BLaER1 (cell line): ENCODE measurements at regions not wholly inside any gene's neighbourhood (a gene's known extent, or its start where the extent isn't known, plus 50 kb on each side); places are given as distances from the start of the nearest gene placed in this dataset.

Source experiments
- H3K27ac ChIP-seq: shearing (Covaris generic); formaldehyde crosslinking; 2 replicates; pipeline ENCODE4 v1.8.1; 2022
- H3K27me3 ChIP-seq: shearing (Covaris generic); formaldehyde crosslinking; 2 replicates; pipeline ENCODE4 v1.8.1; 2022
- H3K36me3 ChIP-seq: shearing (Covaris generic); formaldehyde crosslinking; 2 replicates; pipeline ENCODE4 v1.8.1; 2022
- H3K4me1 ChIP-seq: shearing (Covaris generic); formaldehyde crosslinking; 2 replicates; pipeline ENCODE4 v1.8.1; 2022
- H3K4me2 ChIP-seq: shearing (Covaris generic); formaldehyde crosslinking; 2 replicates; pipeline ENCODE4 v1.8.1; 2022
- H3K4me3 ChIP-seq: shearing (Covaris generic); formaldehyde crosslinking; 2 replicates; pipeline ENCODE4 v1.8.1; 2022
- H3K9ac ChIP-seq: shearing (Covaris generic); formaldehyde crosslinking; 2 replicates; pipeline ENCODE4 v1.8.1; 2022
- H3K9me3 ChIP-seq: shearing (Covaris generic); formaldehyde crosslinking; 2 replicates; pipeline ENCODE4 v1.8.1; 2022
- H4K20me1 ChIP-seq: shearing (Covaris generic); formaldehyde crosslinking; 2 replicates; pipeline ENCODE4 v1.8.1; 2022
- Cebpa-rat ChIP-seq: shearing (Covaris generic); IDR thresholded peaks from 2 replicates; pipeline ENCODE4 v1.8.1; 2022

GRCh38 chr4:124947622-124948265 lies 235.2 kb upstream of the ANKRD50 start:
- Histone ChIP-seq H3K4me2 (no peak overlapping the region), H3K9ac (no peak overlapping the region), H3K4me1 (no peaks in the 10 kb centered on the region), H3K27me3 (no peaks in the 10 kb centered on the region), H3K9me3 (no peaks in the 10 kb centered on the region), H3K27ac (no peak overlapping the region), H4K20me1 (no peaks in the 10 kb centered on the region), H3K36me3 (no peaks in the 10 kb centered on the region), H3K4me3 (no peak overlapping the region)
- TF ChIP-seq Cebpa-rat: no peak

- no peak for TF ChIP-seq Cebpa-rat
- H4K20me1 ChIP-seq: no peaks in the 10 kb centered on the region
- no peak overlapping the region for H3K4me2 ChIP-seq
- no peaks in the 10 kb centered on the region for H3K9me3 ChIP-seq
- no peaks in the 10 kb centered on the region for H3K27me3 ChIP-seq
- H3K4me1 ChIP-seq: no peaks in the 10 kb centered on the region
- H3K36me3 ChIP-seq: no peaks in the 10 kb centered on the region
- no peak overlapping the region for H3K27ac ChIP-seq
- no peak overlapping the region for H3K9ac ChIP-seq
- H3K4me3 ChIP-seq: no peak overlapping the region
Measured at GRCh38 chr4:124946696-124947095, 234.2 kb upstream of the ANKRD50 start.

DNA sequence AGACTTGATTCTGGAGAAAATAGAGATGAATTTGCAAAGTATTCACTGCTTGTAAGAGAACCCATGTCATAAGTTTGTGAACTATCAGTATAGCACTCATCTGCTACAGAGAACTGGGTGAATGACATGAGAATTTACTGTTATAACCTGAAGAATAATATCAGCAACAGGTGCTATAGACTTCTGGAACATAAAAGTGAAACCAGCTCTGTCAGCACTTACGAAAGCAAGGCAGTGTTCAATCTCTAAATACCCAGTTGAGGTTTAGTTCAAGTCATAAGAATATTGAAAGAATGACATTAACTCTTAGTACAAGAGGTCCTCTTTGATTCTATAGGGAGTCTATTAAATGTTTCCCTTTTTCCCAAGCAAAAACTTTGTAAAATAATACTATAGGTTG lies 232.9 kb upstream of the ANKRD50 start:
- no peaks in the 10 kb centered on the region for H3K9me3 ChIP-seq

GRCh38 chr4:124943938-124944337 lies 231.4 kb upstream of the ANKRD50 start:
- no peaks in the 10 kb centered on the region for H4K20me1 ChIP-seq
- no peaks in the 10 kb centered on the region for H3K27me3 ChIP-seq
- H3K4me2 ChIP-seq: no peak overlapping the region
- no peak overlapping the region for H3K4me3 ChIP-seq
- no peaks in the 10 kb centered on the region for H3K9me3 ChIP-seq
- H3K27ac ChIP-seq: no peak overlapping the region
- TF ChIP-seq Cebpa-rat: no peak
- no peaks in the 10 kb centered on the region for H3K36me3 ChIP-seq
- H3K9ac ChIP-seq: no peak overlapping the region
- H3K4me1 ChIP-seq: no peaks in the 10 kb centered on the region

More for the DNA sequence above, 232.9 kb upstream of the ANKRD50 start:
- TF ChIP-seq Cebpa-rat: no peak
- Histone ChIP-seq H4K20me1 (no peaks in the 10 kb centered on the region), H3K27me3 (no peaks in the 10 kb centered on the region), H3K9ac (no peak overlapping the region), H3K4me2 (no peak overlapping the region), H3K36me3 (no peaks in the 10 kb centered on the region), H3K4me1 (no peaks in the 10 kb centered on the region), H3K4me3 (no peak overlapping the region), H3K27ac (no peak overlapping the region)

DNA sequence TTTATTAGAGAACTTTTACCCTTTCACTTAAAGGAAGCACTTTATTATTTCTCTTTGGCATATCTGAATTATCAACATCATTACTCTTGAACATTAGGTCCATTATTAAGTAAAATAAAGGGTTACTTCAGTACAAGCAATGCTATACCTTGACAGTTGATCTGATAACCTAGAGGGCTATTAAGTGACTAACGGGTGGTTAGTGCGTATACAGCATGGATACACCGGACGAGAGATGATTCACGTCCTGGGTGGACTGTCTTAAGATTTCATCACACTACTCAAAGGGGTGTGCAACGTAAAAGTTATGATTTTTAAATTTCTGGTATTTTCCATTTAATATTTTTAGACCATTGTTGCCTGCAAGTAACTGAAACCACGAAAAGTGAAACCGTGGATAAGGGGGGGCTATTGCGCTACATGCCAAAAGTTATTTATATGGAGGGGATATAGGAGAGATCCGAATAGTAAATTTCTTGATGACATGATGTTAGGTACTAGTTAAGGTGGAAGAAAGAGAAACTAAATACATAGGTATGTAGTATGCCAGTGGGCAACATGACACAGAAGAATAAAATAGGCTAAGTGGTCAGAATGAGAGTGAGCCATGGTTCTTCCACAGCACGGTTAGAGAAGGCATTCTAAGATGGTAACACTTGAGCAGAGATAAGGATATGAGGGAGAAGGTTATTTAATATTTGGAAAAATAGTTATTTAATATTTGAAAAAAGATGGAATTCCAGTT lies 230.8 kb upstream of the ANKRD50 start:
- Histone ChIP-seq H3K4me3 (no peak overlapping the region), H4K20me1 (no peaks in the 10 kb centered on the region), H3K9me3 (no peaks in the 10 kb centered on the region), H3K27me3 (no peaks in the 10 kb centered on the region), H3K27ac (no peak overlapping the region), H3K36me3 (no peaks in the 10 kb centered on the region), H3K9ac (no peak overlapping the region), H3K4me2 (no peak overlapping the region), H3K4me1 (no peaks in the 10 kb centered on the region)
- TF ChIP-seq Cebpa-rat: no peak

GRCh38 chr4:124941267-124941666 lies 228.7 kb upstream of the ANKRD50 start:
- Histone ChIP-seq H3K9ac (no peak overlapping the region), H4K20me1 (no peaks in the 10 kb centered on the region), H3K4me2 (no peak overlapping the region), H3K9me3 (no peaks in the 10 kb centered on the region), H3K4me3 (no peak overlapping the region), H3K4me1 (no peaks in the 10 kb centered on the region), H3K27me3 (no peaks in the 10 kb centered on the region), H3K27ac (no peak overlapping the region), H3K36me3 (no peaks in the 10 kb centered on the region)
- TF ChIP-seq Cebpa-rat: no peak

DNA sequence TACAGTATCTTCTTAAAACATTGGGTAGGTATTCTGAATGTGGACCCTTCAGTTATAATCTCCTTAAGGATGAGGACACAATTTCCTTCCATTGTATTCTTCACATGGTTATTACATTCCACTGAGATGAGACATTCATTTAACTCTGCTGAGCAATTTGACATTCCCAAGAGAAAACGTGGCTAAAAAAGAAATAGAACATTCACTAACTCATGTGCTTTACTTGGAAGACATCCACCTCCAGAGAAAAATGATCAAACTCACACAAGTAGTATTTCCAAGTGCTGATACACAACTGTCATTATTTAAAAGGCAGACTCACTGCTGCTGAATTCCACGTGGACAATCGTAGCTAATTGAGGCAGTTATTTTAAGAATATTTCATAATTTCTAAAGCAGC lies 227.9 kb upstream of the ANKRD50 start:
- no peak overlapping the region for H3K4me3 ChIP-seq
- no peak overlapping the region for H3K9ac ChIP-seq
- H3K36me3 ChIP-seq: no peaks in the 10 kb centered on the region
- no peaks in the 10 kb centered on the region for H3K4me1 ChIP-seq
- no peak overlapping the region for H3K27ac ChIP-seq
- no peaks in the 10 kb centered on the region for H3K27me3 ChIP-seq
- no peak overlapping the region for H3K4me2 ChIP-seq
- H4K20me1 ChIP-seq: no peaks in the 10 kb centered on the region
- H3K9me3 ChIP-seq: no peaks in the 10 kb centered on the region
- no peak for TF ChIP-seq Cebpa-rat

DNA sequence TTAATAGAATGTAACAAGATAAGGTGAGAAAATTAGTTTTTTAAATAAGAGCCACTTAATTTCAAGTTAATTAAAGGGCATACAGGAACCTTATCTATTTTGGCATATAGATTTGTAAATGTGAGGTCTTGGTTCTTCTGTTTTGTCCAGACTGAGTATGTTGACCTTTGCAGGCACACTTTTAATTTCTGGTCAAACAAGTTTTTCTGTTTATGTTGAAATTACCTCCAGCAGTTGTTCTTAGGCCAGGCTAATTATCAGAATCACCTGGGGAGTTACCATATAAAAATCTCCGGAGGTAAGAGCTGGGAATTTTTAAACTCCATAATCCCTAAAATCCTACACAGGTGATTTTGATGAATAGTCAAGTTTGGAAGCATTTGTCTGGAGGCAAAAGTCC lies 227.4 kb upstream of the ANKRD50 start:
- H3K4me3 ChIP-seq: no peak overlapping the region
- no peaks in the 10 kb centered on the region for H3K27me3 ChIP-seq
- TF ChIP-seq Cebpa-rat: no peak
- no peaks in the 10 kb centered on the region for H3K4me1 ChIP-seq
- no peaks in the 10 kb centered on the region for H3K36me3 ChIP-seq
- no peak overlapping the region for H3K27ac ChIP-seq
- H3K4me2 ChIP-seq: no peak overlapping the region
- H3K9me3 ChIP-seq: no peaks in the 10 kb centered on the region
- H4K20me1 ChIP-seq: no peaks in the 10 kb centered on the region
- no peak overlapping the region for H3K9ac ChIP-seq

DNA sequence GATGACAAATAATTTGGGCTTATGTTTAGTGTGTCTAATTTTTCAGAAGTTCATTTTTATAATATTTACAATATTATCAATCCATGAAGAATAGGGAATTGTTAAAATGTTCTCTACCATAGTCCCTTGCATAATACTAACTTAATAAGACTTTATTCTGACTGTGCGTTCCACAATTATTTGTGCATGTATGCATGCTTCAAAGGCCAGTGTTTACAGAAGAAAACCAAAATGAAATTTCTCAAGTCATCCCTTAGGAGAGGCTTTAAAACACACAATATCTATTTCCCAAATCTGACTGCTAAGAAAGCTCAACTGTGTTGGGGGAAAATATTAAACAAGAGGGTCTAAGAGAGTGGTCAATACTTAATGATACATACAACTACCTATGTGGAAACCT lies 226.3 kb upstream of the ANKRD50 start:
- Histone ChIP-seq H3K4me3 (no peak overlapping the region), H3K27ac (no peak overlapping the region), H3K4me1 (no peaks in the 10 kb centered on the region), H3K36me3 (no peaks in the 10 kb centered on the region), H3K9ac (no peak overlapping the region), H4K20me1 (no peaks in the 10 kb centered on the region), H3K9me3 (no peaks in the 10 kb centered on the region), H3K27me3 (no peaks in the 10 kb centered on the region), H3K4me2 (no peak overlapping the region)
- no peak for TF ChIP-seq Cebpa-rat

GRCh38 chr4:124937993-124938392 lies 225.5 kb upstream of the ANKRD50 start:
- no peaks in the 10 kb centered on the region for H3K9me3 ChIP-seq
- H3K4me1 ChIP-seq: no peaks in the 10 kb centered on the region
- H3K4me3 ChIP-seq: no peak overlapping the region
- no peaks in the 10 kb centered on the region for H3K27me3 ChIP-seq
- H3K27ac ChIP-seq: no peak overlapping the region
- TF ChIP-seq Cebpa-rat: no peak
- H4K20me1 ChIP-seq: no peaks in the 10 kb centered on the region
- no peak overlapping the region for H3K9ac ChIP-seq
- no peaks in the 10 kb centered on the region for H3K36me3 ChIP-seq
- H3K4me2 ChIP-seq: no peak overlapping the region

GRCh38 chr4:124936427-124936826 lies 223.9 kb upstream of the ANKRD50 start:
- H3K27me3 ChIP-seq: no peaks in the 10 kb centered on the region
- H3K4me3 ChIP-seq: no peak overlapping the region
- H3K4me2 ChIP-seq: no peak overlapping the region
- no peak overlapping the region for H3K27ac ChIP-seq
- no peaks in the 10 kb centered on the region for H3K36me3 ChIP-seq
- no peak overlapping the region for H3K9ac ChIP-seq
- no peaks in the 10 kb centered on the region for H3K9me3 ChIP-seq
- TF ChIP-seq Cebpa-rat: no peak
- no peaks in the 10 kb centered on the region for H4K20me1 ChIP-seq
- no peaks in the 10 kb centered on the region for H3K4me1 ChIP-seq
